ENCODE measurements at regions not wholly inside any gene's neighbourhood (a gene's known extent, or its start where the extent isn't known, plus 50 kb on each side); places are given as distances from the start of the nearest gene placed in this dataset.
"Not testable (repeated sequence)": the region's sequence is repeated elsewhere in the genome, so short reads cannot be mapped to it uniquely, and the experiment has no call there.

GRCh38 chr2:231644426-231644825 lies 51.8 kb downstream of the TEX44 start:
- Mint-ChIP-seq H3K4me3 (no peak overlapping the region), H3K9me3 (no peaks in the 10 kb centered on the region)

DNA sequence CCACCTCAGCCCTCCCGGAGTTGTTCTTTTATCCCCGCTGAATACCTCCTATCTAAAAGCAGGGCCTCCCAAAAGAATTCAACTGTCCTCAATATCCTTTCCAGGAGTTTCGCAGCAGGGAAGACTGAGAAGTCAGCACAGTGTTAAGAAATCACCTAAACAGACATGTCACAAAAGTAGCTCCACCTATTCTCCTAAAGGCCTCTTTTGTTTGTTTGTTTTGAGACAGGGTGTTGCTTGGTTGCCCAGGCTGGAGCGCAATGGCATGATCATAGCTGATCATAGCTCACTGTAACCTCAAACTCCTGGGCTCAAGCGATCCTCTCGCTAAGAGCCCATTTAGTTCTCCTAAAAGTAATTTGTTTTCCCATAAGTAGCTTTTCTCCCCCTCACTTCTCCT lies 53.8 kb downstream of the TEX44 start:
- Mint-ChIP-seq H3K27me3 (ENCODE audit: low read depth) (no peaks in the 10 kb centered on the region), H3K36me3 (ENCODE audit: insufficient read depth) (no peaks in the 10 kb centered on the region), H3K4me3 (no peak overlapping the region), H3K4me1 (ENCODE audit: low read depth) (peaks cover 12% of the 10 kb centered on the region), H3K9me3 (no peaks in the 10 kb centered on the region)
- DNase-seq (no peak), ATAC-seq (no peak)

More at GRCh38 chr2:231644426-231644825, 51.8 kb downstream of the TEX44 start:
- no peak for ATAC-seq
- H3K27me3 Mint-ChIP-seq (ENCODE audit: low read depth), result no peaks in the 10 kb centered on the region
- no peaks in the 10 kb centered on the region for H3K36me3 Mint-ChIP-seq (ENCODE audit: insufficient read depth)
- H3K4me1 Mint-ChIP-seq (ENCODE audit: low read depth), result peaks cover 12% of the 10 kb centered on the region
- DNase-seq, result no peak

DNA sequence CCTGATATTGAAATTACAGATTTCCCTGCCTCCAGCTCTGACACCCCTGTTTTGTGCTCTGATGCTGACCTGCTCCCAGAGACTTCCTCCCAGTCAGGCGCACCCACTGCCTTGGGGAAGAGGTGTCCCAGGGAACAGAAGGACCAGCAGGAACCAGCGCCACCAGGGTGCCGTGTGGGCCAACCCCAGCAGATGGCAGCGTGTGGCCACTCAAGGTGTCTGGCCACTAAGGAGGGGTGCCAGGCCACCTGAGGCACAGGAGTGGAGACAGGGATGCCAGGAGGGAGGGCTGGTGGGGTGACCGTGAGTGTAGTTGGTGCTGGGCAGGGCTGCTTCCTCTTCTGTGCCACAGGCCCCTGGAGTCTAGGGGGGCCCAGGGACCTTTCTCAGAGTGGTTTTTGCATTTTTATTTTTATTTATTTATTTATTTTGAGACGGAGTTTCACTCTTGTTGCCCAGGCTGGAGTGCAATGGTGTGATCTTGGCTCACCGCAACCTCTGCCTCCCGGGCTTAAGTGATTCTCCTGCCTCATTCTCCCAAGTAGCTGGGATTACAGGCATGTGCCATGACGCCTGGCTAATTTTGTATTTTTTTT lies 56.0 kb downstream of the TEX44 start:
- DNase-seq, result peak; percentile 35
- H3K36me3 Mint-ChIP-seq (ENCODE audit: insufficient read depth), result no peaks in the 10 kb centered on the region
- H3K4me3 Mint-ChIP-seq, result no peak overlapping the region
- peaks cover 2% of the 10 kb centered on the region for H3K27me3 Mint-ChIP-seq (ENCODE audit: low read depth)
- ATAC-seq, result peak; percentile 72 to 78
- peaks cover 2% of the 10 kb centered on the region for H3K4me1 Mint-ChIP-seq (ENCODE audit: low read depth)
- no peaks in the 10 kb centered on the region for H3K9me3 Mint-ChIP-seq

- not testable (repeated sequence) for DNase-seq; ATAC-seq; H3K36me3 Mint-ChIP-seq (ENCODE audit: insufficient read depth); H3K27me3 Mint-ChIP-seq (ENCODE audit: low read depth); H3K9me3 Mint-ChIP-seq; H3K4me1 Mint-ChIP-seq (ENCODE audit: low read depth); H3K4me3 Mint-ChIP-seq
Measured at GRCh38 chr2:231651561-231651960, 56.8 kb upstream of the PTMA start.

- DNase-seq (no peak), ATAC-seq (no peak)
- Mint-ChIP-seq H3K9me3 (no peaks in the 10 kb centered on the region), H3K4me3 (no peak overlapping the region), H3K4me1 (ENCODE audit: low read depth) (no peaks in the 10 kb centered on the region), H3K36me3 (ENCODE audit: insufficient read depth) (no peaks in the 10 kb centered on the region), H3K27me3 (ENCODE audit: low read depth) (peaks cover 2% of the 10 kb centered on the region)
Measured at GRCh38 chr2:231655488-231655887, 52.8 kb upstream of the PTMA start.

GRCh38 chr2:231655894-231656293 lies 52.4 kb upstream of the PTMA start:
- ATAC-seq (no peak), DNase-seq (no peak)
- H3K9me3 Mint-ChIP-seq, result no peaks in the 10 kb centered on the region
- peaks cover 2% of the 10 kb centered on the region for H3K4me1 Mint-ChIP-seq (ENCODE audit: low read depth)
- H3K4me3 Mint-ChIP-seq, result no peak overlapping the region
- H3K27me3 Mint-ChIP-seq (ENCODE audit: low read depth), result peaks cover 2% of the 10 kb centered on the region
- no peaks in the 10 kb centered on the region for H3K36me3 Mint-ChIP-seq (ENCODE audit: insufficient read depth)

Data from activated T-cell treated with anti-CD3 and anti-CD28 coated beads, Interleukin-2, amount 50 U/mL, for 4 hours (primary cell).